ENCODE measurements at regions not wholly inside any gene's neighbourhood (a gene's known extent, or its start where the extent isn't known, plus 50 kb on each side); places are given as distances from the start of the nearest gene placed in this dataset.

- no peak overlapping the region for H3K9ac ChIP-seq (ENCODE audit: low read length)
- H2AFZ ChIP-seq (ENCODE audit: low read length) = no peak overlapping the region
- no peaks in the 10 kb centered on the region for H4K20me1 ChIP-seq (ENCODE audit: low read length)
- H3K4me1 ChIP-seq (ENCODE audit: insufficient read depth, low read length) = no peaks in the 10 kb centered on the region
- POLR2A ChIA-PET (ENCODE audit: unreplicated experiment) = no interaction called here
- H3K36me3 ChIP-seq (ENCODE audit: low read depth, low read length) = no peaks in the 10 kb centered on the region
- H3K9me2 ChIP-seq (replicated peaks; ENCODE audit: low read length) = no peaks in the 10 kb centered on the region
- H3K9me3 ChIP-seq (ENCODE audit: low read length) = no peaks in the 10 kb centered on the region
- no peak overlapping the region for H3K4me2 ChIP-seq (ENCODE audit: low read length)
- no peak for DNase-seq
- intact Hi-C loops (cut with micrococcal nuclease) = no loop called here
- no peak for TF ChIP-seq CTCF (conservative IDR thresholded peaks at IDR 0.05; ENCODE audit: low read depth, low read length)
- TF ChIP-seq EZH2 (IDR thresholded peaks at IDR 0.05; ENCODE audit: low read length, unreplicated experiment) = no peak
- TF ChIP-seq EZH2phosphoT487 (IDR thresholded peaks at IDR 0.05; ENCODE audit: borderline replicate concordance, low read length) = no peak
- BruUV-seq (replicated peaks) = no TSS peak
- H3F3A ChIP-seq (ENCODE audit: low read length, unreplicated experiment) = no peaks in the 10 kb centered on the region
- no peak for ATAC-seq
- H3K4me3 ChIP-seq (ENCODE audit: low read length) = no peak overlapping the region
- H3K27me3 ChIP-seq (ENCODE audit: low read length) = 0 out of 2 replicates have a peak, but pooled peaks cover 3% of the 10 kb centered on the region
- CTCF ChIA-PET = no interaction called here
- H3K79me2 ChIP-seq (ENCODE audit: low read length) = no peaks in the 10 kb centered on the region
- H3K27ac ChIP-seq (ENCODE audit: low read length) = no peak overlapping the region
Observed at GRCh38 chr3:55305696-55306485, 181.2 kb downstream of the WNT5A start.

- POLR2A ChIA-PET (ENCODE audit: unreplicated experiment) = no interaction called here
- TF ChIP-seq CTCF (conservative IDR thresholded peaks at IDR 0.05; ENCODE audit: low read depth, low read length) = no peak
- TF ChIP-seq EZH2phosphoT487 (IDR thresholded peaks at IDR 0.05; ENCODE audit: borderline replicate concordance, low read length) = no peak
- no peak for TF ChIP-seq EZH2 (IDR thresholded peaks at IDR 0.05; ENCODE audit: low read length, unreplicated experiment)
- no peak overlapping the region for H3K4me2 ChIP-seq (ENCODE audit: low read length)
Observed at GRCh38 chr3:55300701-55301100, 186.4 kb downstream of the WNT5A start.

GRCh38 chr3:55297706-55298105 lies 189.4 kb downstream of the WNT5A start:
- ChIA-PET CTCF (no interaction called here), POLR2A (ENCODE audit: unreplicated experiment) (no interaction called here)
- Histone ChIP-seq H3K9me3 (ENCODE audit: low read length) (no peaks in the 10 kb centered on the region), H3K9me2 (replicated peaks; ENCODE audit: low read length) (no peaks in the 10 kb centered on the region), H3K4me2 (ENCODE audit: low read length) (no peak overlapping the region), H3K79me2 (ENCODE audit: low read length) (no peaks in the 10 kb centered on the region), H3K27ac (ENCODE audit: low read length) (no peak overlapping the region), H3K36me3 (ENCODE audit: low read depth, low read length) (no peaks in the 10 kb centered on the region), H3K9ac (ENCODE audit: low read length) (no peak overlapping the region), H3F3A (ENCODE audit: low read length, unreplicated experiment) (no peaks in the 10 kb centered on the region), H2AFZ (ENCODE audit: low read length) (no peak overlapping the region), H3K27me3 (ENCODE audit: low read length) (no peaks in the 10 kb centered on the region), H3K4me1 (ENCODE audit: insufficient read depth, low read length) (no peaks in the 10 kb centered on the region), H3K4me3 (ENCODE audit: low read length) (no peak overlapping the region), H4K20me1 (ENCODE audit: low read length) (no peaks in the 10 kb centered on the region)
- DNase-seq (no peak), ATAC-seq (no peak)
- intact Hi-C loops (cut with micrococcal nuclease) = no loop called here
- TF ChIP-seq CTCF (conservative IDR thresholded peaks at IDR 0.05; ENCODE audit: low read depth, low read length) = no peak
- TF ChIP-seq EZH2 (IDR thresholded peaks at IDR 0.05; ENCODE audit: low read length, unreplicated experiment) = no peak
- TF ChIP-seq EZH2phosphoT487 (IDR thresholded peaks at IDR 0.05; ENCODE audit: borderline replicate concordance, low read length) = no peak
- BruUV-seq (replicated peaks) = no TSS peak

More at GRCh38 chr3:55300701-55301100, 186.4 kb downstream of the WNT5A start:
- Histone ChIP-seq H3K9ac (ENCODE audit: low read length) (no peak overlapping the region), H2AFZ (ENCODE audit: low read length) (no peak overlapping the region), H3K4me3 (ENCODE audit: low read length) (no peak overlapping the region), H3K9me3 (ENCODE audit: low read length) (no peaks in the 10 kb centered on the region), H3K79me2 (ENCODE audit: low read length) (no peaks in the 10 kb centered on the region), H3K27ac (ENCODE audit: low read length) (no peak overlapping the region), H3K4me1 (ENCODE audit: insufficient read depth, low read length) (no peaks in the 10 kb centered on the region), H3K9me2 (replicated peaks; ENCODE audit: low read length) (no peaks in the 10 kb centered on the region), H4K20me1 (ENCODE audit: low read length) (no peaks in the 10 kb centered on the region), H3F3A (ENCODE audit: low read length, unreplicated experiment) (no peaks in the 10 kb centered on the region), H3K27me3 (ENCODE audit: low read length) (no peaks in the 10 kb centered on the region), H3K36me3 (ENCODE audit: low read depth, low read length) (no peaks in the 10 kb centered on the region)
- ATAC-seq (no peak), DNase-seq (no peak)
- CTCF ChIA-PET = no interaction called here
- no TSS peak for BruUV-seq (replicated peaks)
- intact Hi-C loops (cut with micrococcal nuclease) = no loop called here

Data from PC-3 (cell line).